Activated naive CD4-positive, alpha-beta T cell treated with anti-CD3 and anti-CD28 coated beads, Interleukin-2, amount 50 U/mL, for 24 hours (primary cell): ENCODE measurements at regions not wholly inside any gene's neighbourhood (a gene's known extent, or its start where the extent isn't known, plus 50 kb on each side); places are given as distances from the start of the nearest gene placed in this dataset.

Experiments
- H3K27ac Mint-ChIP-seq: one replicate; pipeline ENCODE4 v1.8.0; 2021; ENCODE audit warnings: mild to moderate bottlenecking, mixed read lengths
- H3K27me3 Mint-ChIP-seq: one replicate; pipeline ENCODE4 v1.8.0; 2021; ENCODE audit warnings: mixed read lengths
- H3K36me3 Mint-ChIP-seq: one replicate; pipeline ENCODE4 v1.8.0; 2021; ENCODE audit warnings: mixed read lengths
- H3K4me1 Mint-ChIP-seq: one replicate; pipeline ENCODE4 v1.8.0; 2021; ENCODE audit warnings: mixed read lengths
- H3K4me3 Mint-ChIP-seq: one replicate; pipeline ENCODE4 v1.8.0; 2021; ENCODE audit warnings: mild to moderate bottlenecking, mixed read lengths
- H3K9me3 Mint-ChIP-seq: one replicate; pipeline ENCODE4 v1.8.0; 2021; ENCODE audit warnings: mixed read lengths

- Mint-ChIP-seq H3K4me1 (peaks cover 11% of the 10 kb centered on the region), H3K27ac (no peak overlapping the region), H3K4me3 (no peak overlapping the region), H3K36me3 (peaks cover 3% of the 10 kb centered on the region), H3K27me3 (no peaks in the 10 kb centered on the region), H3K9me3 (no peaks in the 10 kb centered on the region)
Observed at GRCh38 chr2:101546376-101547058, 71.6 kb upstream of the RFX8 start.

- Mint-ChIP-seq H3K9me3 (no peaks in the 10 kb centered on the region), H3K27me3 (no peaks in the 10 kb centered on the region), H3K4me3 (no peak overlapping the region), H3K27ac (no peak overlapping the region), H3K36me3 (peaks cover 3% of the 10 kb centered on the region), H3K4me1 (peaks cover 6% of the 10 kb centered on the region)
Observed at GRCh38 chr2:101545950-101546349, 71.0 kb upstream of the RFX8 start.

- H3K27me3 Mint-ChIP-seq = no peaks in the 10 kb centered on the region
- no peaks in the 10 kb centered on the region for H3K4me1 Mint-ChIP-seq
- H3K9me3 Mint-ChIP-seq = no peaks in the 10 kb centered on the region
- no peak overlapping the region for H3K4me3 Mint-ChIP-seq
- no peak overlapping the region for H3K27ac Mint-ChIP-seq
- H3K36me3 Mint-ChIP-seq = peaks cover 1% of the 10 kb centered on the region
Observed at GRCh38 chr2:101540518-101540917, 65.6 kb upstream of the RFX8 start.

- no peaks in the 10 kb centered on the region for H3K36me3 Mint-ChIP-seq
- no peaks in the 10 kb centered on the region for H3K27me3 Mint-ChIP-seq
- H3K4me1 Mint-ChIP-seq = no peaks in the 10 kb centered on the region
- H3K4me3 Mint-ChIP-seq = no peak overlapping the region
- no peaks in the 10 kb centered on the region for H3K9me3 Mint-ChIP-seq
- no peak overlapping the region for H3K27ac Mint-ChIP-seq
Observed at GRCh38 chr2:101538076-101538475, 63.2 kb upstream of the RFX8 start.

GRCh38 chr2:101534149-101534611, 59.3 kb upstream of the RFX8 start:
- no peaks in the 10 kb centered on the region for H3K9me3 Mint-ChIP-seq
- no peak overlapping the region for H3K4me3 Mint-ChIP-seq
- H3K36me3 Mint-ChIP-seq = no peaks in the 10 kb centered on the region
- H3K27me3 Mint-ChIP-seq = no peaks in the 10 kb centered on the region
- H3K27ac Mint-ChIP-seq = no peak overlapping the region
- H3K4me1 Mint-ChIP-seq = no peaks in the 10 kb centered on the region

- Mint-ChIP-seq H3K4me3 (no peak overlapping the region), H3K27me3 (no peaks in the 10 kb centered on the region), H3K36me3 (no peaks in the 10 kb centered on the region), H3K27ac (no peak overlapping the region), H3K4me1 (no peaks in the 10 kb centered on the region), H3K9me3 (no peaks in the 10 kb centered on the region)
Observed at GRCh38 chr2:101533561-101534148, 58.7 kb upstream of the RFX8 start.

- H3K36me3 Mint-ChIP-seq = no peaks in the 10 kb centered on the region
- H3K27me3 Mint-ChIP-seq = no peaks in the 10 kb centered on the region
- H3K4me3 Mint-ChIP-seq = no peak overlapping the region
- no peak overlapping the region for H3K27ac Mint-ChIP-seq
- H3K9me3 Mint-ChIP-seq = no peaks in the 10 kb centered on the region
- no peaks in the 10 kb centered on the region for H3K4me1 Mint-ChIP-seq
Observed at GRCh38 chr2:101528501-101528900, 53.6 kb upstream of the RFX8 start.

- Mint-ChIP-seq H3K4me1 (peaks cover 8% of the 10 kb centered on the region), H3K27me3 (no peaks in the 10 kb centered on the region), H3K27ac (no peak overlapping the region), H3K4me3 (no peak overlapping the region), H3K9me3 (no peaks in the 10 kb centered on the region), H3K36me3 (no peaks in the 10 kb centered on the region)
Observed at GRCh38 chr2:101524806-101525430, 50.0 kb upstream of the RFX8 start.
